ENCODE measurements at regions not wholly inside any gene's neighbourhood (a gene's known extent, or its start where the extent isn't known, plus 50 kb on each side); places are given as distances from the start of the nearest gene placed in this dataset.
A peak's percentile ranks its signal among the peaks of the same experiment; 100 is the strongest.

DNA sequence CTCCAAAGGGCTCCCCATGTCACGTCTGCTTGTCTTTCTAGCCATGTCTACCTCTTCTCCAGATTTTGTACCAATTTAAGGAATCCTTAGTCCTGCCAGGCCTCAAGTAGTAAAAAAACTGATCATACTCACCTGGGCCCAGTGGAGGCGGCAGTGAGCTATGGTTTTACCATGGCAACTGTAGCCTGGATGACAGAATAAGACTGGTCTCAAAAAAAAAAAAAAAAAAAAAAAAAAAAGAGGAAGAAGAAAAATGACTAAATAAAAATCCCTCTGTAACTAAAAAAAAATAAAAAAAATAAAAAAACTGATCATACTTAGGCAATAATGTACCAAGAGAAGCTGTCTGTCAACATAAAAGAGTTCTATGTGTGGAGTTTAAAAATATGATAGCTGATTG lies 221.6 kb downstream of the NR4A2 start:
- no peak for TF ChIP-seq ZFX (IDR thresholded peaks at IDR 0.05; ENCODE audit: borderline replicate concordance)
- peak; percentile 4; the same call in 1 of the 2 replicates for TF ChIP-seq CTCF (IDR thresholded peaks at IDR 0.05)
- no peak overlapping the region for H3K27ac ChIP-seq

GRCh38 chr2:156099382-156099781 lies 233.1 kb downstream of the NR4A2 start:
- no peak overlapping the region for H3K27ac ChIP-seq
- TF ChIP-seq ZFX (IDR thresholded peaks at IDR 0.05; ENCODE audit: borderline replicate concordance) (no peak), CTCF (IDR thresholded peaks at IDR 0.05) (no peak)

DNA sequence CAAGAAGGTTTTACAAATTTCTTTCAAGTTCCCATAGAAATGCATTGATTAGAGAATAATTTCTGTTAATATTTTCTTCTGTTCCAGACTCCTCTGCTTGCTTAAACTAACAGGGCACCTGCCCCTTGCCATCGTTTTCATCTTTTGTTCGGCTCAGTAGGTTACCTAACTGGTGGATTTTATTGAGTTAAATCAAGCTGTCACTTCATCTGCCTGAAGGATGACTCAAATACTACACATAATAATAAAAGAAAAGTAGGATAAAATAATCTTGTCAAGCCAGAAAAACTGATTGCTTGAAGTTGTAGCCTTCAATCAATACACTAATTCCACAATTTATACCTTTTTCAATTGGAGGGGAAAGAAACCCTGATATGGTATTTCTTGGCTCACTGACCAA lies 234.0 kb downstream of the NR4A2 start:
- H3K27ac ChIP-seq, result no peak overlapping the region
- no peak for TF ChIP-seq CTCF (IDR thresholded peaks at IDR 0.05)
- TF ChIP-seq ZFX (IDR thresholded peaks at IDR 0.05; ENCODE audit: borderline replicate concordance), result no peak

- no peak overlapping the region for H3K27ac ChIP-seq
- TF ChIP-seq ZFX (IDR thresholded peaks at IDR 0.05; ENCODE audit: borderline replicate concordance) (no peak), CTCF (IDR thresholded peaks at IDR 0.05) (no peak)
Measured at GRCh38 chr2:156088587-156088986, 243.9 kb downstream of the NR4A2 start.

DNA sequence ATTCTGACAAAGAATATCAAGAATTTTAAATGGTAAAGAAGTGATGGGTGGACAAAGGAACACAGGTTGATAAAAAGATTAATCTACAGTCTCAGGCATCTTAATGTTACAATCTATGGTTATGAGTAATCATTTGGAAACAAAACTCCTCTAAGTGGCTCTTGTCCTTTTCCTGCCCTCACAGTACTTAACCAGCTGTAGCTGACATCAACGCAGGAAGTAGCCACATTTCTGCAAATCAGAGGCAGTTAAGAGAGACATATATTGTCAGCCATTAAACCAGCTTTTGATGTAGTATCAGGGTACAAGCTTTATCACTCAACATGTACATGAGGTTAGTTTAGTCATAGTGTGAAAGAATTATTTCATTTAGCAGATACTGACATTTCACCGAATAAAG lies 244.6 kb downstream of the NR4A2 start:
- TF ChIP-seq ZFX (IDR thresholded peaks at IDR 0.05; ENCODE audit: borderline replicate concordance), result no peak
- no peak for TF ChIP-seq CTCF (IDR thresholded peaks at IDR 0.05)
- no peak overlapping the region for H3K27ac ChIP-seq

DNA sequence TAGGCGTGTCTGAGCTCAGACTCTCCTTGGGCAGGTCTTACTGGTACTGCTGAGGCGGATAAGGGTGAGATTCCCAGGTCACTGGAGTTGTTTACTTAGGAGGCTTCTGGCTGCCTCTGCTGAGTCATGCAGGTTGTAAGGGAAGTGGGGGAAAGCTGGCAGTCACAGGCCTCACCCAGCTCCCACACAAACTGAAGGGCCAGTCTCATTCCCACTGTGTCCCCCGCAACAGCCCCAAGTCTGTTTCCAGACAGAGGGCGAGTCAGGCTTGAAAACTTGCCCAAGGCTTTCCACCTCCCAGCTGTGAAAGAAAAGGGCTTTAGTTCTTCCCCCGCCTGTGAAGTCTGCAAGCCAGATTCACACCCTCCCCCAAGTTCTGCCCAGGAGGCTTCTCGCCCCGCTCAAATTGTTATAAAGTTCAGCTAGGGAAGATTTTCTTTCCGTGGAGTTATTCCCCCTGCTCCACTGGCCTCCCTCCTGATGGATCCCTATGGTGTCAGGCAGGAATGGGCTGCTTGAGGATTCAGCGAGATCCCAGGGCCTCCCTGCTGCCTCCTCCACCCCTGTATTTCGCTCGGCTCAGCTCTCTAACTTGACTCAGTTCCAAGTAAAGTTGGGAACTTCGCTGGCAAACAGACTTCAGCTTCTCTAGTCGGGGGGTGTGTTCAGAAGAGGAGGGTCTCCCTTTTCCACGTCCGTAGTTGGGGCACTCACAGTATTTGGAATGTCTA lies 248.6 kb downstream of the NR4A2 start:
- H3K27ac ChIP-seq, result no peak overlapping the region
- TF ChIP-seq ZFX (IDR thresholded peaks at IDR 0.05; ENCODE audit: borderline replicate concordance) (no peak), CTCF (IDR thresholded peaks at IDR 0.05) (no peak)

- TF ChIP-seq ZFX (IDR thresholded peaks at IDR 0.05; ENCODE audit: borderline replicate concordance), result no peak
- no peak for TF ChIP-seq CTCF (IDR thresholded peaks at IDR 0.05)
- H3K27ac ChIP-seq, result no peak overlapping the region
Measured at GRCh38 chr2:156079845-156080244, 252.7 kb downstream of the NR4A2 start.
